ENCODE measurements at regions not wholly inside any gene's neighbourhood (a gene's known extent, or its start where the extent isn't known, plus 50 kb on each side); places are given as distances from the start of the nearest gene placed in this dataset.

GRCh38 chr19:20334760-20335159, 167.7 kb downstream of the ZNF486 start:
- no peaks in the 10 kb centered on the region for H3K36me3 ChIP-seq (ENCODE audit: insufficient read depth, low read length)
- H4K20me1 ChIP-seq (ENCODE audit: insufficient read depth, low read length), result no peaks in the 10 kb centered on the region
- H3F3A ChIP-seq (ENCODE audit: insufficient read depth, low read length), result no peaks in the 10 kb centered on the region
- H3K9me3 ChIP-seq (ENCODE audit: low read length), result no peaks in the 10 kb centered on the region
- H3K79me2 ChIP-seq (ENCODE audit: insufficient read depth, low read length), result no peaks in the 10 kb centered on the region
- TF ChIP-seq, protein P1, sequence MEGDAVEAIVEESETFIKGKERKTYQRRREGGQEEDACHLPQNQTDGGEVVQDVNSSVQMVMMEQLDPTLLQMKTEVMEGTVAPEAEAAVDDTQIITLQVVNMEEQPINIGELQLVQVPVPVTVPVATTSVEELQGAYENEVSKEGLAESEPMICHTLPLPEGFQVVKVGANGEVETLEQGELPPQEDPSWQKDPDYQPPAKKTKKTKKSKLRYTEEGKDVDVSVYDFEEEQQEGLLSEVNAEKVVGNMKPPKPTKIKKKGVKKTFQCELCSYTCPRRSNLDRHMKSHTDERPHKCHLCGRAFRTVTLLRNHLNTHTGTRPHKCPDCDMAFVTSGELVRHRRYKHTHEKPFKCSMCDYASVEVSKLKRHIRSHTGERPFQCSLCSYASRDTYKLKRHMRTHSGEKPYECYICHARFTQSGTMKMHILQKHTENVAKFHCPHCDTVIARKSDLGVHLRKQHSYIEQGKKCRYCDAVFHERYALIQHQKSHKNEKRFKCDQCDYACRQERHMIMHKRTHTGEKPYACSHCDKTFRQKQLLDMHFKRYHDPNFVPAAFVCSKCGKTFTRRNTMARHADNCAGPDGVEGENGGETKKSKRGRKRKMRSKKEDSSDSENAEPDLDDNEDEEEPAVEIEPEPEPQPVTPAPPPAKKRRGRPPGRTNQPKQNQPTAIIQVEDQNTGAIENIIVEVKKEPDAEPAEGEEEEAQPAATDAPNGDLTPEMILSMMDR (IDR thresholded peaks at IDR 0.05; ENCODE audit: low read length), result no peak
- TF ChIP-seq EZH2 (IDR thresholded peaks at IDR 0.05; ENCODE audit: borderline replicate concordance, low read length), result no peak
- no peak overlapping the region for H3K4me2 ChIP-seq (ENCODE audit: low read length)
- no peak overlapping the region for H3K9ac ChIP-seq (ENCODE audit: low read length)
- H3K27ac ChIP-seq (ENCODE audit: low read depth, low read length, poor library complexity, severe bottlenecking), result peak overlapping the region; percentile 59
- H3K9me2 ChIP-seq (ENCODE audit: low read depth, low read length), result no peaks in the 10 kb centered on the region
- H3K27me3 ChIP-seq (ENCODE audit: insufficient read depth, low read length), result no peaks in the 10 kb centered on the region
- H2AFZ ChIP-seq (ENCODE audit: low read length), result no peak overlapping the region
- peaks cover 14% of the 10 kb centered on the region for H3K4me1 ChIP-seq (ENCODE audit: insufficient read depth, low read length, severe bottlenecking)
- no peak overlapping the region for H3K4me3 ChIP-seq (ENCODE audit: low read depth, low read length, poor library complexity, severe bottlenecking)

- TF ChIP-seq, protein P1 (IDR thresholded peaks at IDR 0.05; ENCODE audit: low read length), result no peak
- no peak for TF ChIP-seq EZH2 (IDR thresholded peaks at IDR 0.05; ENCODE audit: borderline replicate concordance, low read length)
- Histone ChIP-seq H3K27ac (ENCODE audit: low read depth, low read length, poor library complexity, severe bottlenecking) (peak overlapping the region; percentile 38), H4K20me1 (ENCODE audit: insufficient read depth, low read length) (no peaks in the 10 kb centered on the region), H3F3A (ENCODE audit: insufficient read depth, low read length) (no peaks in the 10 kb centered on the region), H3K79me2 (ENCODE audit: insufficient read depth, low read length) (no peaks in the 10 kb centered on the region), H3K4me2 (ENCODE audit: low read length) (no peak overlapping the region), H3K4me3 (ENCODE audit: low read depth, low read length, poor library complexity, severe bottlenecking) (no peak overlapping the region), H3K9me3 (ENCODE audit: low read length) (no peaks in the 10 kb centered on the region), H3K4me1 (ENCODE audit: insufficient read depth, low read length, severe bottlenecking) (peaks cover 14% of the 10 kb centered on the region), H3K36me3 (ENCODE audit: insufficient read depth, low read length) (no peaks in the 10 kb centered on the region), H3K27me3 (ENCODE audit: insufficient read depth, low read length) (no peaks in the 10 kb centered on the region), H3K9ac (ENCODE audit: low read length) (no peak overlapping the region), H3K9me2 (ENCODE audit: low read depth, low read length) (no peaks in the 10 kb centered on the region), H2AFZ (ENCODE audit: low read length) (no peak overlapping the region)
Observed at GRCh38 chr19:20333508-20333907, 166.5 kb downstream of the ZNF486 start.

GRCh38 chr19:20325151-20325550, 158.1 kb downstream of the ZNF486 start:
- Histone ChIP-seq H3K27me3 (ENCODE audit: insufficient read depth, low read length) (no peaks in the 10 kb centered on the region), H3F3A (ENCODE audit: insufficient read depth, low read length) (no peaks in the 10 kb centered on the region), H3K36me3 (ENCODE audit: insufficient read depth, low read length) (no peaks in the 10 kb centered on the region), H3K27ac (ENCODE audit: low read depth, low read length, poor library complexity, severe bottlenecking) (peak overlapping the region; percentile 82), H3K9ac (ENCODE audit: low read length) (no peak overlapping the region), H3K4me2 (ENCODE audit: low read length) (no peak overlapping the region), H3K4me1 (ENCODE audit: insufficient read depth, low read length, severe bottlenecking) (peaks cover 31% of the 10 kb centered on the region), H3K79me2 (ENCODE audit: insufficient read depth, low read length) (no peaks in the 10 kb centered on the region), H3K4me3 (ENCODE audit: low read depth, low read length, poor library complexity, severe bottlenecking) (no peak overlapping the region), H4K20me1 (ENCODE audit: insufficient read depth, low read length) (no peaks in the 10 kb centered on the region), H3K9me3 (ENCODE audit: low read length) (no peaks in the 10 kb centered on the region), H3K9me2 (ENCODE audit: low read depth, low read length) (no peaks in the 10 kb centered on the region), H2AFZ (ENCODE audit: low read length) (no peak overlapping the region)
- TF ChIP-seq, protein P1 (IDR thresholded peaks at IDR 0.05; ENCODE audit: low read length), result no peak
- TF ChIP-seq EZH2 (IDR thresholded peaks at IDR 0.05; ENCODE audit: borderline replicate concordance, low read length), result no peak
